Loucy (cell line): ENCODE measurements at regions not wholly inside any gene's neighbourhood (a gene's known extent, or its start where the extent isn't known, plus 50 kb on each side); places are given as distances from the start of the nearest gene placed in this dataset.

Source experiments
- H2AFZ ChIP-seq: fragments of 200-600 bp; sonication (generic); 2 replicates; pipeline ENCODE4 v1.6.0; 2016; ENCODE audit warnings: antibody characterized with exemption, mild to moderate bottlenecking, low read length, moderate library complexity
- H3F3A ChIP-seq: fragments of 200-600 bp; 2 replicates; pipeline ENCODE4 v1.6.0; 2016; ENCODE audit warnings: antibody characterized with exemption, low read depth, mild to moderate bottlenecking
- H3K27me3 ChIP-seq: fragments of 200-600 bp; sonication (generic); 2 replicates; pipeline ENCODE4 v1.6.1; 2014; ENCODE audit warnings: low read length, mild to moderate bottlenecking; ENCODE audit not compliant: insufficient read depth, poor library complexity, severe bottlenecking
- H3K36me3 ChIP-seq: fragments of 200-600 bp; sonication (generic); 2 replicates; pipeline ENCODE4 v1.6.1; 2016; ENCODE audit warnings: low read length; ENCODE audit not compliant: insufficient read depth
- H3K4me1 ChIP-seq: fragments of 200-600 bp; sonication (generic); 2 replicates; pipeline ENCODE4 v1.5.1; 2014; ENCODE audit warnings: low read length, mild to moderate bottlenecking; ENCODE audit not compliant: insufficient read depth, poor library complexity, severe bottlenecking
- H3K4me2 ChIP-seq: fragments of 200-600 bp; sonication (generic); 2 replicates; pipeline ENCODE4 v1.6.0; 2014; ENCODE audit warnings: antibody characterized with exemption, low read length, low read depth, mild to moderate bottlenecking; ENCODE audit not compliant: poor library complexity, severe bottlenecking
- H3K4me3 ChIP-seq: fragments of 200-600 bp; sonication (generic); 2 replicates; pipeline ENCODE4 v1.5.1; 2014; ENCODE audit warnings: low read length, mild to moderate bottlenecking, mixed read lengths; ENCODE audit not compliant: poor library complexity, severe bottlenecking
- H3K79me2 ChIP-seq: fragments of 200-600 bp; sonication (generic); 2 replicates; pipeline ENCODE4 v1.6.1; 2014; ENCODE audit warnings: low read length; ENCODE audit not compliant: insufficient read depth
- H3K9ac ChIP-seq: fragments of 200-600 bp; sonication (generic); 2 replicates; pipeline ENCODE4 v1.6.0; 2014; ENCODE audit warnings: mild to moderate bottlenecking, low read depth, low read length, moderate library complexity; ENCODE audit not compliant: poor library complexity, severe bottlenecking
- H3K9me2 ChIP-seq: fragments of 200-600 bp; sonication (generic); replicated peaks from 2 replicates; pipeline ENCODE4 v1.6.1; 2016; ENCODE audit warnings: low read depth, low read length, mixed read lengths
- H3K9me3 ChIP-seq: fragments of 200-600 bp; sonication (generic); 2 replicates; pipeline ENCODE4 v1.6.1; 2014; ENCODE audit warnings: mild to moderate bottlenecking, antibody characterized with exemption, low read length, low read depth; ENCODE audit not compliant: insufficient read depth
- H4K20me1 ChIP-seq: fragments of 200-600 bp; sonication (generic); 2 replicates; pipeline ENCODE4 v1.6.0; 2014; ENCODE audit warnings: antibody characterized with exemption, low read length, mild to moderate bottlenecking; ENCODE audit not compliant: insufficient read depth, poor library complexity, severe bottlenecking
- CTCF ChIP-seq: fragments of 200-600 bp; sonication (generic); conservative IDR thresholded peaks from 2 replicates; pipeline ENCODE4 v1.5.1; 2014; ENCODE audit warnings: mild to moderate bottlenecking, antibody characterized with exemption, low read length
- EZH2phosphoT487 ChIP-seq: fragments of 200-600 bp; IDR thresholded peaks from 2 replicates; pipeline ENCODE4 v1.6.1; 2018; ENCODE audit warnings: antibody characterized with exemption, mild to moderate bottlenecking, moderate library complexity, borderline replicate concordance

DNA sequence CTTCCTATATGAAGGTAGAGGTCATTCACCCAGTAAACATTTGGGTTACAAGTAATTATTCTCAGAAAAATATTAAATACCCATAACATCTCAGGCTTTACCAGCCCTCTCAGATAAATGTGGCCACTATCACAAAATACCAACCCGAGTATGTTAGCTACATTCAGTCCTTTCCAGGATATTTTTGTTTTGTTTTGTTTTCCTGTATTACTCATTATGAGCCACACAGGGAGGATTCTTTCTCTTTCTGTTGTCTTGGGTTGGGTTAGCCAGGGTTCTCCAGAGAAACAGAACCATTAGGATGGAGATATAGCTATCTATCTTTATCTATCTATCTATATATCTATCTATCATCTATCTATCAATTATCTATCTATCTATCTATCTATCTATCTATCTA is 947.6 kb upstream of the MDGA2 start:
- no peak overlapping the region for H3K4me3 ChIP-seq
- TF ChIP-seq CTCF (no peak), EZH2phosphoT487 (no peak)
- no peaks in the 10 kb centered on the region for H3F3A ChIP-seq
- no peaks in the 10 kb centered on the region for H3K79me2 ChIP-seq
- no peaks in the 10 kb centered on the region for H3K9me3 ChIP-seq
- H2AFZ ChIP-seq = no peak overlapping the region
- H3K4me1 ChIP-seq = no peaks in the 10 kb centered on the region
- H4K20me1 ChIP-seq = no peaks in the 10 kb centered on the region
- H3K9ac ChIP-seq = no peak overlapping the region
- H3K9me2 ChIP-seq = no peaks in the 10 kb centered on the region
- no peak overlapping the region for H3K4me2 ChIP-seq
- H3K36me3 ChIP-seq = no peaks in the 10 kb centered on the region
- no peaks in the 10 kb centered on the region for H3K27me3 ChIP-seq

- H3K36me3 ChIP-seq = no peaks in the 10 kb centered on the region
- H4K20me1 ChIP-seq = no peaks in the 10 kb centered on the region
- H3F3A ChIP-seq = no peaks in the 10 kb centered on the region
- no peak overlapping the region for H3K4me2 ChIP-seq
- no peaks in the 10 kb centered on the region for H3K79me2 ChIP-seq
- H3K27me3 ChIP-seq = no peaks in the 10 kb centered on the region
- no peak overlapping the region for H3K9ac ChIP-seq
- H2AFZ ChIP-seq = no peak overlapping the region
- H3K4me3 ChIP-seq = no peak overlapping the region
- TF ChIP-seq CTCF = no peak
- no peak for TF ChIP-seq EZH2phosphoT487
- H3K9me3 ChIP-seq = no peaks in the 10 kb centered on the region
- no peaks in the 10 kb centered on the region for H3K9me2 ChIP-seq
- H3K4me1 ChIP-seq = no peaks in the 10 kb centered on the region
Measured at GRCh38 chr14:48618057-48618456, 942.7 kb upstream of the MDGA2 start.

GRCh38 chr14:48616931-48617330 is 941.5 kb upstream of the MDGA2 start:
- Histone ChIP-seq H4K20me1 (no peaks in the 10 kb centered on the region), H3F3A (no peaks in the 10 kb centered on the region), H3K9me2 (no peaks in the 10 kb centered on the region), H3K36me3 (no peaks in the 10 kb centered on the region), H3K4me1 (no peaks in the 10 kb centered on the region), H2AFZ (no peak overlapping the region), H3K79me2 (no peaks in the 10 kb centered on the region), H3K27me3 (no peaks in the 10 kb centered on the region), H3K4me2 (no peak overlapping the region), H3K9me3 (no peaks in the 10 kb centered on the region), H3K9ac (no peak overlapping the region), H3K4me3 (no peak overlapping the region)
- TF ChIP-seq EZH2phosphoT487 = no peak

- no peak overlapping the region for H3K9ac ChIP-seq
- no peaks in the 10 kb centered on the region for H3K27me3 ChIP-seq
- H4K20me1 ChIP-seq = no peaks in the 10 kb centered on the region
- no peaks in the 10 kb centered on the region for H3K4me1 ChIP-seq
- no peaks in the 10 kb centered on the region for H3K9me3 ChIP-seq
- H3K4me3 ChIP-seq = no peak overlapping the region
- no peak overlapping the region for H3K4me2 ChIP-seq
- H3K9me2 ChIP-seq = no peaks in the 10 kb centered on the region
- no peak overlapping the region for H2AFZ ChIP-seq
- no peak for TF ChIP-seq CTCF
- TF ChIP-seq EZH2phosphoT487 = no peak
- H3K79me2 ChIP-seq = no peaks in the 10 kb centered on the region
- H3K36me3 ChIP-seq = no peaks in the 10 kb centered on the region
- H3F3A ChIP-seq = no peaks in the 10 kb centered on the region
Measured at GRCh38 chr14:48615618-48616017, 940.2 kb upstream of the MDGA2 start.
